ENCODE measurements at regions not wholly inside any gene's neighbourhood (a gene's known extent, or its start where the extent isn't known, plus 50 kb on each side); places are given as distances from the start of the nearest gene placed in this dataset.

DNA sequence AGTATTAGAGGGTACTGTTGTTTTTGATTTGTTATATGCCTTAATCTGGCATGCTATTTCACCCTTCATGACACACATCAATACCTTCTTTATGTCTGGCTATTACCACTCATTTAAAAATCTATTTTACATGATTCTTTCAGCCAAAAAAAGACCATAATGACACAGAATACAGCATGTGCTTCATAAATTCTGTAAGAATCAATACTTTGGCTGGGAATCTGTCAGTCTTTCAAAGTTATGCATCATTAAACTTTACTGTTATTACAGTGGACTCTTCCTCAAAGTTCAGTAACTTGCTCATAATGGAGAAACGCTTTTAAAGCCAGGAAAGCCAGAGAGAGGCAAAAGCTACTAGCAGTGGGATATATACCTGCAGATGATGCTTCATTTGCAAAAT, 247.2 kb upstream of the ADGRL2 start:
- 0% methylated on average over 1 of the region's 1 CpG for WGBS (ENCODE audit: low lambda C conversion rate)
- TF ChIP-seq ZNF589 (CRISPR knock-in tag; conservative IDR thresholded peaks at IDR 0.05) (no peak), ARNTL (CRISPR knock-in tag; IDR thresholded peaks at IDR 0.05) (no peak), ZNF235 (CRISPR knock-in tag; IDR thresholded peaks at IDR 0.05; ENCODE audit: borderline replicate concordance) (no peak), SOX5 (CRISPR knock-in tag; IDR thresholded peaks at IDR 0.05; ENCODE audit: borderline replicate concordance) (no peak), ELF3 (CRISPR knock-in tag; IDR thresholded peaks at IDR 0.05) (no peak), ZMAT3 (CRISPR knock-in tag; conservative IDR thresholded peaks at IDR 0.05) (no peak), MYC (CRISPR knock-in tag; IDR thresholded peaks at IDR 0.05; ENCODE audit: borderline replicate concordance) (no peak)
- H3K9ac ChIP-seq (ENCODE audit: insufficient read depth, low read depth, low read length) = no peak overlapping the region
- intact Hi-C loops (cut with micrococcal nuclease; ENCODE audit: unreplicated experiment) = no loop called here
- H4K20me1 ChIP-seq (ENCODE audit: insufficient read depth, low read length) = no peaks in the 10 kb centered on the region
- no peaks in the 10 kb centered on the region for H3K79me2 ChIP-seq (ENCODE audit: insufficient read depth, low read length)
- no peak overlapping the region for H2AFZ ChIP-seq (ENCODE audit: low read length)
- in situ Hi-C loops (cut with HindIII; ENCODE audit: extremely low pct_ligation_motif_present, low pct_unique_long_range_greater_than_20kb) = no loop called here
- H3K4me3 ChIP-seq (replicated peaks in 1 of 3; ENCODE audit: insufficient read depth in 1 of 3, low read depth in 2 of 3, low read length in 3 of 3) = no peak overlapping the region
- no peak for ATAC-seq
- no TSS peak for BruUV-seq (replicated peaks)
- ChIA-PET POLR2A (no interaction called here), CTCF (ENCODE audit: low intra/inter-chr PET ratio, low total read pairs) (no interaction called here)
- no peak overlapping the region for H3K27ac ChIP-seq (ENCODE audit: extremely low read length, insufficient read depth, low read length)
- no peak for DNase-seq (ENCODE audit: low spot score)
- H3K27me3 ChIP-seq (ENCODE audit: control insufficient read depth in 1 of 2, insufficient read depth in 2 of 2, low read length in 2 of 2) = no peaks in the 10 kb centered on the region
- H3K4me2 ChIP-seq (ENCODE audit: low read depth, low read length) = no peak overlapping the region
- H3K4me1 ChIP-seq (ENCODE audit: insufficient read depth, low read length) = no peaks in the 10 kb centered on the region
- no peak for FAIRE-seq
- peaks cover 9% of the 10 kb centered on the region; the same call in 1 of the 2 replicates for H3K9me3 ChIP-seq (ENCODE audit: low read length)
- no peaks in the 10 kb centered on the region for H3K36me3 ChIP-seq (replicated peaks in 1 of 2; ENCODE audit: control insufficient read depth in 1 of 2, insufficient read depth in 2 of 2, low read length in 2 of 2)

DNA sequence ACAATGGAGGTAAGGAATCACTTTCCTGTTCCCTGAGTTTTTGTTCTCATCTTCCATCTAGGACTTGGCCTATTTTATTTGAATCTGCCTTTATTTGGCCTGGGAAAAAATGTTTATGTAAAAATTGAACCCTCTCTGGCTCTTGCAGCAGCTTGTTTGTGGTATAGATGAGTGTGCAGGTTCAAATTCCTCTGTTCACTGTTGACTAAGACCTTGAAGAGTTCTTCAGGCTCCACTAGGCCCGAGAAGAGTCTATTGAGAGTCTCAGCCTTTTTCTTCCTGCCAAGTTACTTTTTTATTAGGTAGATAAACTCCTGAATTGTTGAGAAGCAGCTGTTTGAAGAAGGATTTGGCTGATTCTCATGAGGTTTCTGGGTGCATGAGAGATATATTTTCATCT, 248.8 kb upstream of the ADGRL2 start:
- in situ Hi-C loops (cut with HindIII; ENCODE audit: extremely low pct_ligation_motif_present, low pct_unique_long_range_greater_than_20kb) (no loop called here), intact Hi-C loops (cut with micrococcal nuclease; ENCODE audit: unreplicated experiment) (no loop called here)
- H4K20me1 ChIP-seq (ENCODE audit: insufficient read depth, low read length) = no peaks in the 10 kb centered on the region
- BruUV-seq (replicated peaks) = no TSS peak
- no peak overlapping the region for H3K27ac ChIP-seq (ENCODE audit: extremely low read length, insufficient read depth, low read length)
- H3K27me3 ChIP-seq (ENCODE audit: control insufficient read depth in 1 of 2, insufficient read depth in 2 of 2, low read length in 2 of 2) = 0 out of 5 replicates have a peak, but pooled peaks cover 0 to under 1% of the 10 kb centered on the region in 2 experiments
- FAIRE-seq (no peak), DNase-seq (ENCODE audit: low spot score) (no peak), ATAC-seq (no peak)
- no peak for TF ChIP-seq ZNF367 (CRISPR knock-in tag; IDR thresholded peaks at IDR 0.05; ENCODE audit: borderline replicate concordance)
- TF ChIP-seq RELA (CRISPR knock-in tag; IDR thresholded peaks at IDR 0.05) = no peak
- no peak for TF ChIP-seq ZNF446 (CRISPR knock-in tag; IDR thresholded peaks at IDR 0.05)
- no peak for TF ChIP-seq SP140L (CRISPR knock-in tag; IDR thresholded peaks at IDR 0.05; ENCODE audit: borderline replicate concordance)
- TF ChIP-seq ZBTB38 (CRISPR knock-in tag; IDR thresholded peaks at IDR 0.05) = no peak
- no peak for TF ChIP-seq KLF16 (CRISPR knock-in tag; IDR thresholded peaks at IDR 0.05)
- no peak for TF ChIP-seq ZNF879 (CRISPR knock-in tag; IDR thresholded peaks at IDR 0.05)
- no peak for TF ChIP-seq CEBPB (IDR thresholded peaks at IDR 0.05; ENCODE audit: borderline replicate concordance, low read depth, low read length)
- TF ChIP-seq, protein P1, sequence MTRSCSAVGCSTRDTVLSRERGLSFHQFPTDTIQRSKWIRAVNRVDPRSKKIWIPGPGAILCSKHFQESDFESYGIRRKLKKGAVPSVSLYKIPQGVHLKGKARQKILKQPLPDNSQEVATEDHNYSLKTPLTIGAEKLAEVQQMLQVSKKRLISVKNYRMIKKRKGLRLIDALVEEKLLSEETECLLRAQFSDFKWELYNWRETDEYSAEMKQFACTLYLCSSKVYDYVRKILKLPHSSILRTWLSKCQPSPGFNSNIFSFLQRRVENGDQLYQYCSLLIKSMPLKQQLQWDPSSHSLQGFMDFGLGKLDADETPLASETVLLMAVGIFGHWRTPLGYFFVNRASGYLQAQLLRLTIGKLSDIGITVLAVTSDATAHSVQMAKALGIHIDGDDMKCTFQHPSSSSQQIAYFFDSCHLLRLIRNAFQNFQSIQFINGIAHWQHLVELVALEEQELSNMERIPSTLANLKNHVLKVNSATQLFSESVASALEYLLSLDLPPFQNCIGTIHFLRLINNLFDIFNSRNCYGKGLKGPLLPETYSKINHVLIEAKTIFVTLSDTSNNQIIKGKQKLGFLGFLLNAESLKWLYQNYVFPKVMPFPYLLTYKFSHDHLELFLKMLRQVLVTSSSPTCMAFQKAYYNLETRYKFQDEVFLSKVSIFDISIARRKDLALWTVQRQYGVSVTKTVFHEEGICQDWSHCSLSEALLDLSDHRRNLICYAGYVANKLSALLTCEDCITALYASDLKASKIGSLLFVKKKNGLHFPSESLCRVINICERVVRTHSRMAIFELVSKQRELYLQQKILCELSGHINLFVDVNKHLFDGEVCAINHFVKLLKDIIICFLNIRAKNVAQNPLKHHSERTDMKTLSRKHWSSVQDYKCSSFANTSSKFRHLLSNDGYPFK (CRISPR knock-in tag; IDR thresholded peaks at IDR 0.05; ENCODE audit: borderline replicate concordance) = no peak
- H3K36me3 ChIP-seq (replicated peaks in 1 of 2; ENCODE audit: control insufficient read depth in 1 of 2, insufficient read depth in 2 of 2, low read length in 2 of 2) = no peaks in the 10 kb centered on the region
- H3K79me2 ChIP-seq (ENCODE audit: insufficient read depth, low read length) = no peaks in the 10 kb centered on the region
- H3K9me3 ChIP-seq (ENCODE audit: low read length) = peaks cover 9% of the 10 kb centered on the region; the same call in 1 of the 2 replicates
- POLR2A ChIA-PET = no interaction called here
- H3K9ac ChIP-seq (ENCODE audit: insufficient read depth, low read depth, low read length) = no peak overlapping the region
- no peaks in the 10 kb centered on the region for H3K4me1 ChIP-seq (ENCODE audit: insufficient read depth, low read length)
- no peak overlapping the region for H3K4me2 ChIP-seq (ENCODE audit: low read depth, low read length)
- WGBS (ENCODE audit: low lambda C conversion rate) = 0% methylated on average over 1 of the region's 1 CpG
- CTCF ChIA-PET (ENCODE audit: low intra/inter-chr PET ratio, low total read pairs) = no interaction called here
- H2AFZ ChIP-seq (ENCODE audit: low read length) = no peak overlapping the region
- no peak overlapping the region for H3K4me3 ChIP-seq (replicated peaks in 1 of 3; ENCODE audit: insufficient read depth in 1 of 3, low read depth in 2 of 3, low read length in 3 of 3)

Data from HepG2 (cell line).